CD4-positive, alpha-beta T cell treated with Interleukin-1 beta for 1 hour (primary cell): ENCODE measurements at regions not wholly inside any gene's neighbourhood (a gene's known extent, or its start where the extent isn't known, plus 50 kb on each side); places are given as distances from the start of the nearest gene placed in this dataset.
"Not testable (repeated sequence)": the region's sequence is repeated elsewhere in the genome, so short reads cannot be mapped to it uniquely, and the experiment has no call there.

ENCODE experiments used
- DNase-seq, 2 donors: peaks; one replicate each; pipeline ENCODE4 v3.0.0-alpha.2; 2020 to 2022

DNA sequence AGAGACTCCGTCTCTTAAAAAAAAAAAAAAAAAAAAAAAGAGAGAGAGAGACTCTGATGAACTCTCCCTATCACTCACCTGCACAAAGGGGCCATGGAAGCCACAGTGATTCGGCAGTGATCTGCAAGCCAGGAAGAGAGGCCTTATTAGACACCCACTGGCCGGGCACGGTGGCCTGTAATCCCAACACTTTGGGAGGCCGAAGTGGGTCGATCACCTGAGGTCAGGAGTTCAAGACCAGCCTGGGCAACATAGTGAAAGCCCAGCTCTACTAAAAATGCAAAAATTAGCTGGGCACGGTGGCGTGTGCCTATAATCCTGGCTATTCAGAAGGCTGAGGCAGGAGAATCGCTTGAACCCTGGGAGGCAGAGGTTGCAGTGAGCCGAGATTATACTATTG is 198.5 kb upstream of the WSCD1 start:
- no peak for DNase-seq

GRCh38 chr17:5872831-5873230 is 197.3 kb upstream of the WSCD1 start:
- DNase-seq, result no peak

DNA sequence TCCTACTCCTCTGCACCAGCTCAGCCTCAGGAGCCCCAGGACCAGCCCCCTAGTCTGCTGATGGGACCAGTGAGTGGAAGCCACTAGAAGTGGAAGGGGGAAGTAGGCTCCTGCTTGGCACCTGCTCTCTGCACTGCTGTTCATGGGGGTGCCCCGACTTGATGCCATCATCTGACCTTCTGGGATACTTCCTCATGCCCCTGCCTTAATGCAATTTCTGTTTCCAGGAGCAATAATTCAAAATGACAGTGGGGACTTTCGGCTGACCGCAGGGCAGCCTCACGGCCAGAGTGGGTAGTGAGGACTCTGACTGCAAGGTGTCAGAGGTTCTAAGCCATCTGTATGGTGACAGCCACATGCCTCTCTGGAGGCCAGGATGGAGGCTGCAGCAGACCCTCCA is 196.4 kb upstream of the WSCD1 start:
- DNase-seq, result no peak

DNA sequence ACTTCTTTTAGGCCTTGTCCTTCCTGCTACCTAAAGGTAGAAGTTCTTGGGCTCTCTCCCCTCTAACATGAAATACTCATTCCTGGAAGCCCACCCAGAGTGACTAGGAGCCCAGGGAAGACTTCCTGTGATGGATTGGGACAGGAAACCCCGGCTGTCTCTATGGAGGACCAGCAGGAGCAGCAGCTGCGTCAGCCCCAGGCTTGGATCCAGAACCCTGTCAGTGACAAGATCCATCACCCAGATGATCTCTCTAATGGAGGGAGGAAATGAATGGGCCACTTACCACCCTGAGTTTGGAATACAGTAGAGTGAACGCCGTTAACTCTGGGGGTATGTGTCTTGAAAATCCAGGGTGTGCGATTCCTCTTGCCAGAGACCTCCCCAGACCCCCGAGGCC is 195.7 kb upstream of the WSCD1 start:
- no peak for DNase-seq

DNA sequence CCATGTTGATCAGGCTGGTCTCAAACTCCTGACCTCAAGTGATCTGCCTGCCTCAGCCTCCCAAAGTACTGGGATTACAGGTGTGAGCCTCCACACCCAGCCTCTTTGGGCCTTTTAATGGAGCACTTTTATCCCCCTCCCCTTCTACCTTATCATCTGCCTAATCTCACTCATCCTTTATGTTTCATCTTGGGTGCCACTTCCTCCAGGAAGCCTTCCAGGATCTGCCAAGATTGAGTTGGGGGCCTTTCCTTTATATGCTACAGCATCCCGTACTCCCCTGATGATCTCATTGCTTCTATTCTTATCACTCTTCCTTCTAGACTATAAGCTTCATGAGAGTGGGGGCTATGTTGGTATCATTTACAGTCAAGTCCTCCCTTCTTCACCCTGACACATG is 192.8 kb upstream of the WSCD1 start:
- no peak for DNase-seq

GRCh38 chr17:5877948-5878347 is 192.2 kb upstream of the WSCD1 start:
- no peak for DNase-seq

DNA sequence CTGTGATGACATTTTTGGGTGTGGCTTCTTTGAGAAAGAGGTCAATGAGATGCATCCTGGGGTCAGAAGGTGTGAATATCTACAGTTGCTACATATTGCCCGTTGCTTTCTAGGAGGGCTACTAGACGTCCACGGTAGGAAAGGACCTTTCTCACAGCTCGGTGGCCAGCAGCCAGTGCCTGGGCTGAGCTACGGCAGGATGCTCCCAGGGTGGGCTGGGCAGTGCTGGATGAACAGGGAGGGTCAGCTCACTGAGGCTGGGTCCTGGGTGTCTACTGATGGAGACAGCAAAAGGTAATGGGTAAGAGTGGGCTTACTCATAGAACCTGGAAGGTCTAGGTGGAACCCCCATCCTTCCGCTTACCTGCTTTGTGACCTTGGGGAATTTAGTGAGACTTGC is 188.3 kb upstream of the WSCD1 start:
- DNase-seq, result no peak

- DNase-seq, result no peak
Measured at GRCh38 chr17:5883775-5884665, 186.2 kb upstream of the WSCD1 start.

GRCh38 chr17:5885336-5885735 is 184.8 kb upstream of the WSCD1 start:
- no peak for DNase-seq

DNA sequence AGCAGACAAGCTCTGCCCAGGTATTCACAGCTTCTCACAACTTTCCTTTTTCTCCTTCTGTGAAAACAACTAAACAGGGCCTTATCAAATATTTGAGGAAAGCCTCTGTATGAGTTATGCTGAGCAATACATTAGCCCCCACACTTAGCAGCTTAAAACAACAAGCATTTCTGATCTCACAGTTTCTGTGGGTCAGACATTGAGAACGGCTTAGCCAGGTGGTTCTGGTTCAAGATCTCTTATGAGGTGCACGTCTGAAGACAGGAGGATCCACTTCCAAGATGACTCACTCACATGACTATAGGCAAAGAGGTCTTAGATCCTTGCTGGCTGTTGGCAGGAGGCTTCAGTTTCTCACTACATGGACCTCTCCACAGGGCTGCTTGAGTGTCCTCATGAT is 181.4 kb upstream of the WSCD1 start:
- no peak for DNase-seq

DNA sequence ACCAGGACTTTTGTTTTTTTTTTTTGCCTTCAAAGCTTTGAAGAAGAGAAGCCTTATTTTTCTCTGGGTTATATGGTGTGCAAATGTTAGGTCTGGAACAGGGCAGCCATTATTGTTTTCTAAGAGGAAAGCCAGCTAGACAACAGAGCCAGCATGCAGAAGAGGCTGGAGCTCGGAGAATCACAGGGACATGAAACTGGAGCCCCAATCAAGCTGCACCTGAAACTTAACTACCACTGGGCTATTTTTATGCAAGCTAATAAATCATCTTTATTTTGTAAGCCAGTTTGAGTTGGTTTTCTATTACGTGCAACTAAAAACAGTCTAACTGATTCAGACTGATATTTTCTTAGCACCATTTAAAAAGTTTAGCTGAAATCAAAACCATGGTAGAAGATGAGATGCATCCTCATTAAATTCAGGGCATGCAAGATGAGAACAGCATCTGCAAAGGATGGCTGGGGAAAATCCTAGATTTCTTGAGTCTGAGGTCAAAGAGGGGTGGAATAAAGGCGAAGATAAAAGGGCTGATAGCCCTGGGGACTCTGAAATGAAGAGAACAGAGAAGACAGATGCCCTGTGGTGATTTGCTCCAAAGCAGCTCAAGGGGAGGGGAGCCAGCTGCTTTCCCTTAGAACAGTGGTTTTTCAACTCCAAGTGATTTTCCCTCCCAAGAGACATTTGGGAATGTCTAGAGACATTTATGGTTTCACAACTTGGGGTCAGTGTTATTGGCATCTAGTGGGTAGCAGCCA is 177.1 kb upstream of the WSCD1 start:
- no peak for DNase-seq

- no peak for DNase-seq
Measured at GRCh38 chr17:5893741-5894140, 176.4 kb upstream of the WSCD1 start.

DNA sequence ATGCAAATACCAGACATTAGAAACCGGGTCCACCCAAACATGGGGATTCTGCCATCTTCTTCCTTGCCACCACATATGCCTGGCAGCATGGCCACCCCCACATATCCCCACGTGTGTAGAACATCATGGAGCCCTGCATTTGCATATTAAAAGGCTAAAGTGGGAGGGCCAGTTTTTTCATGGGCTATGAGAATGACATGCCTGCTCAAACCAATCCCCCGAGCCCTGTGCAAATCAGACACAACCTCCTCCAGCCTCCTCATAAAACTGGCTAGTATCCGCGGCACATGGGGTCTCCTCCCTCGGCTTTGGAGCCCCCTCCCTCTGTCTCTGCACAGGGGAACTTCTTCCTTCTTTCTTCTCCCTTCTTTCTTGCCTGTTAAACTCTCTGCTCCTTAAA is 174.9 kb upstream of the WSCD1 start:
- no peak for DNase-seq

GRCh38 chr17:5896215-5896614 is 174.0 kb upstream of the WSCD1 start:
- DNase-seq, result no peak

DNA sequence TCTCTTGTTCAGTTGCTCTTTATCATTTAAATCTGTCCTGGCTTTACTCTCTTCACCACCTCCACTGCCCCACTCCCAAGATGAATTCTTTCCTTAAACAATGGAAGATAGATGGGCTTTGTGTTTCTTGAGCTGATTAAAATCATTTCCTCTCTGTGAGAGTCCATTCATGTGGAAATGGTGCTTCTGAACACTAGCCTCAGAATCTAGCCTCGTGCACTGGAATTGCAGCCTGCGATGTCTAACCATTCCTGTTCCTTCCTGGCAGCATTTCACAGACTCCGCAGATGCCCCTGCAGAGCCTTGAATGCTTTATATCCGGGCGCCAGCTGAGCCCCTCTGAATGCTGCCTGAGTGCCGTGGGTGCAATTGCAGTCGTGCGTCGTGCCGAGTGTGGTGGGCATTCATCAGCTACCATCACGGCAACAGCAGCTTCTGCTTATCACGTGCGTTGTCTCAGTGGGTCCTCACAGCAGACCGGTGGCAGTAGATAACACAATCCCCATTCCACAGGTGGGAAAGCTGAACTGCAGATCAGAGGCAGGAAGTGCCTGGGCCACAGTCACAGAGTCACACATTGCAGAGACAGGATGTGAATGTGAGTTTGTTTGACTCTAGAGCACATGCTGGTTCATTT is 172.8 kb upstream of the WSCD1 start:
- DNase-seq, result no peak

- DNase-seq, result not testable (repeated sequence)
Measured at GRCh38 chr17:5897981-5898380, 172.2 kb upstream of the WSCD1 start.

DNA sequence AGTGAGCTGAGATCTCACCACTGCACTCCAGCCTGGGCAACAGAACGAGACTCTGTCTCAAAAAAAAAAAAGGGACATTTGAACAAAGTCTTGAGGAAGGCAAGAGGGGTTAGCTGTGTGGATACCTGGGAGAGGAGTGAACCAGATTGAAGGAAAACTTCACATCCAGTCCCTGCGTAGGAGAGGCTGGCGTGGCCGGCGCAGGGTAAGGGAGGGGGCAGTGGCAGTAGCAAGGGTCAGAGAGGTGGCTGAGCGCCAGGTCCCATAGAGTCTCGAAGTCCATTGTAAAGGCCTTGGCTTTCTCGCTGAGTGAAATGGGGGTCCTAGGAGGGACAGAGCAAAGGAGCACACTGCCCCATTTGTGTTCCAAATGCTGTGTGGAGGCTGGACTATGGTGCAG is 171.8 kb upstream of the WSCD1 start:
- no peak for DNase-seq

DNA sequence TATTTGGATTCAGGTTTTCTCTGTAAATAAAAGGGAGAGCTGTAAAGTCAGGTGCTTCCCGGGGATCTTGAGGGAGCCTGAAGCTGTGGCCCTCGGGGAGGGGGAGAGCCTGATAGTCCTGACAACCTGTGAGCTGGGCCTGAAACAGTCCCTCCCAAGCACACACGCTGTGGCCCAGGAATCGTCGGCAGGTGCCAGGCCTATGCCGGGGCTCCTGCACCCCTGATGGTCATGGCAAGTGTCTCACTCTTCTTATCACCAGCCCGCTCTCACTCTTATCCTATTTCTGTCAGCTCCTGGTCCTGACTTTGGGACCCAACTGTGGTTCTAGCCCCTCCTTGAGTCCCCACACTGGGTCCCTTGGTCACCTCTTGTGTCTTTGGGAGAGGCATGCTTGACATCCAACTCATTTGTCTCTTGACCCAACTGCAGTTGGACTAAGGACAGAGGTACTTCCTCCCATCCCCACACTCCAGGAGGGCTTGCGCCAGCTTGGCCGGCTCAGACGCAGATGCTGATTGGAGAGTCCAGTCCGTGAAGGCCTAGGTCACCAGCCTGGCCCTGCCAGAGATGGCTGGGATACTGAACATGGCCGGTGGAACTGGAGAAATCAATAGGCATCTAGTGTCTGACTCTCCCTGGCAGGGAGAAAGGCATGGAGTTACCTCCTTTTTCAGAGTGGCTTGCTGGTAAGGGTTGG is 170.5 kb upstream of the WSCD1 start:
- no peak for DNase-seq

- no peak for DNase-seq
Measured at GRCh38 chr17:5901731-5902130, 168.4 kb upstream of the WSCD1 start.

- no peak for DNase-seq
Measured at GRCh38 chr17:5902181-5903140, 167.7 kb upstream of the WSCD1 start.

DNA sequence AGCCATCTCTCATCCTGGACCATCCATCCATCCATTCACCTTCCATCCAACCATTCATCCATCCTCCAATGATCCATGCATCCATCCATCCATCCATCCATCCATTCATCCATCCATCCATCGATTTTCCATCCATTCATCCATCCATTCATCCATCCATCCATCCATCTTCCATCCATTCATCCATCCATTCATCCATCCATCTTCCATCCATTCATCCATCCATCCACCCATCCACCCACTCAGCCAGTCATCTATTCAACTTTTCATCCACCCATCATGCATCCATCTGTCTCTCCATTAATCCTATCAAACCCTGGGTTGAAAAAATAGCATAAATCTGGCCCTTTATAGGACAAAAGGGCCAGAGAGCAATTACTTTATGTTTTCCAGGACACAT is 158.3 kb upstream of the WSCD1 start:
- no peak for DNase-seq

- DNase-seq, result no peak
Measured at GRCh38 chr17:5913032-5913531, 157.1 kb upstream of the WSCD1 start.
